Testis (tissue), 2 donors: ENCODE measurements at regions not wholly inside any gene's neighbourhood (a gene's known extent, or its start where the extent isn't known, plus 50 kb on each side); places are given as distances from the start of the nearest gene placed in this dataset.

ENCODE experiments used
- DNase-seq: peaks from one replicate; pipeline ENCODE4 v3.0.0-alpha.2; 2019
- H3K27ac ChIP-seq, 2 donors: fragments of 200-600 bp; sonication (generic); one replicate each; pipeline ENCODE4 v1.5.1; 2019
- H3K27me3 ChIP-seq: fragments of 200-600 bp; sonication (generic); one replicate; pipeline ENCODE4 v1.5.1; 2019
- H3K36me3 ChIP-seq: fragments of 200-600 bp; sonication (generic); one replicate; pipeline ENCODE4 v1.5.1; 2017; ENCODE audit warnings: low read depth; ENCODE audit errors: missing control alignments
- H3K4me1 ChIP-seq: fragments of 200-600 bp; sonication (generic); one replicate; pipeline ENCODE4 v1.5.1; 2019
- H3K4me3 ChIP-seq, 2 donors: fragments of 200-600 bp; sonication (generic); one replicate each; pipeline ENCODE4 v1.5.1; 2017 to 2019
- H3K9me3 ChIP-seq: fragments of 200-600 bp; sonication (generic); one replicate; pipeline ENCODE4 v1.5.1; 2017
- CTCF ChIP-seq, 3 experiments: fragments of 450-650 bp in 2 of 3; fragments of 200-600 bp in 1 of 3; sonication (generic) in 1 of 3; IDR thresholded peaks; one replicate each; pipeline ENCODE4 v1.5.1; 2016 to 2019; ENCODE audit warnings: antibody characterized with exemption in 3 of 3, mild to moderate bottlenecking in 2 of 3, moderate library complexity in 1 of 3
- POLR2A ChIP-seq: fragments of 450-650 bp; IDR thresholded peaks from one replicate; pipeline ENCODE4 v1.6.1; 2017; ENCODE audit warnings: antibody characterized with exemption, mild to moderate bottlenecking, moderate library complexity
- WGBS, 2 donors: methylation state at CpG; one replicate each; pipeline ENCODE4 v1.1.5; 2018; 5-methylcytosine and 5-hydroxymethylcytosine counted together
- intact Hi-C: fragments of 100-400 bp; cut with DNase I; formaldehyde crosslinking; loops from one replicate; pipeline ENCODE4 v1.15.1; 2023; ENCODE audit warnings: low total_unique reads

- H3K4me1 ChIP-seq = no peaks in the 10 kb centered on the region
- H3K27ac ChIP-seq = no peak overlapping the region
- TF ChIP-seq POLR2A (no peak), CTCF (IDR thresholded peaks at IDR 0.05) (no peak)
- DNase-seq = no peak
- no peaks in the 10 kb centered on the region for H3K27me3 ChIP-seq
- H3K36me3 ChIP-seq = no peaks in the 10 kb centered on the region
- no peaks in the 10 kb centered on the region for H3K9me3 ChIP-seq
- intact Hi-C loops = no loop called here
- 64 to 89% methylated on average over 1 of the region's 1 CpG for WGBS, 2 donors
- no peak overlapping the region for H3K4me3 ChIP-seq
Observed at GRCh38 chr18:2256577-2256976, 314.7 kb downstream of the METTL4 start.

GRCh38 chr18:2258954-2259353 lies 312.4 kb downstream of the METTL4 start:
- no peak for DNase-seq
- Histone ChIP-seq H3K27ac (no peak overlapping the region), H3K4me3 (no peak overlapping the region), H3K27me3 (no peaks in the 10 kb centered on the region), H3K36me3 (no peaks in the 10 kb centered on the region), H3K4me1 (no peaks in the 10 kb centered on the region), H3K9me3 (no peaks in the 10 kb centered on the region)
- TF ChIP-seq CTCF (IDR thresholded peaks at IDR 0.05) (no peak), POLR2A (no peak)
- WGBS, 2 donors = 62 to 63% methylated on average over 6 of the region's 6 CpGs
- intact Hi-C loops = no loop called here

GRCh38 chr18:2263303-2263890 lies 307.9 kb downstream of the METTL4 start:
- no peaks in the 10 kb centered on the region for H3K36me3 ChIP-seq
- no peaks in the 10 kb centered on the region for H3K27me3 ChIP-seq
- 95 to 96% methylated on average over 4 to 8 of the region's 8 CpGs for WGBS, 2 donors
- DNase-seq = no peak
- no peak overlapping the region for H3K27ac ChIP-seq
- intact Hi-C loops = no loop called here
- H3K4me1 ChIP-seq = no peaks in the 10 kb centered on the region
- H3K4me3 ChIP-seq = no peak overlapping the region
- H3K9me3 ChIP-seq = no peaks in the 10 kb centered on the region
- TF ChIP-seq POLR2A (no peak), CTCF (IDR thresholded peaks at IDR 0.05) (no peak)

GRCh38 chr18:2274613-2275012 lies 296.7 kb downstream of the METTL4 start:
- intact Hi-C loops = no loop called here
- Histone ChIP-seq H3K9me3 (no peaks in the 10 kb centered on the region), H3K36me3 (no peaks in the 10 kb centered on the region), H3K27me3 (no peaks in the 10 kb centered on the region), H3K4me1 (no peaks in the 10 kb centered on the region), H3K27ac (no peak overlapping the region), H3K4me3 (no peak overlapping the region)
- WGBS, 2 donors = 72 to 79% methylated on average over 2 of the region's 2 CpGs
- DNase-seq = no peak
- TF ChIP-seq POLR2A = no peak
- TF ChIP-seq CTCF (IDR thresholded peaks at IDR 0.05) = no peak

GRCh38 chr18:2281086-2281485 lies 290.2 kb downstream of the METTL4 start:
- Histone ChIP-seq H3K9me3 (no peaks in the 10 kb centered on the region), H3K4me3 (no peak overlapping the region), H3K27me3 (no peaks in the 10 kb centered on the region), H3K36me3 (no peaks in the 10 kb centered on the region), H3K27ac (no peak overlapping the region), H3K4me1 (no peaks in the 10 kb centered on the region)
- intact Hi-C loops = no loop called here
- DNase-seq = no peak
- TF ChIP-seq POLR2A (no peak), CTCF (IDR thresholded peaks at IDR 0.05) (no peak)
- 65 to 75% methylated on average over 1 of the region's 1 CpG for WGBS, 2 donors
